ENCODE measurements at regions not wholly inside any gene's neighbourhood (a gene's known extent, or its start where the extent isn't known, plus 50 kb on each side); places are given as distances from the start of the nearest gene placed in this dataset.

- no peak for DNase-seq (ENCODE audit: low read depth in 3 of 3, low spot score in 1 of 3)
Measured at GRCh38 chr4:178259566-178259965, 817.3 kb upstream of the AGA start.

DNA sequence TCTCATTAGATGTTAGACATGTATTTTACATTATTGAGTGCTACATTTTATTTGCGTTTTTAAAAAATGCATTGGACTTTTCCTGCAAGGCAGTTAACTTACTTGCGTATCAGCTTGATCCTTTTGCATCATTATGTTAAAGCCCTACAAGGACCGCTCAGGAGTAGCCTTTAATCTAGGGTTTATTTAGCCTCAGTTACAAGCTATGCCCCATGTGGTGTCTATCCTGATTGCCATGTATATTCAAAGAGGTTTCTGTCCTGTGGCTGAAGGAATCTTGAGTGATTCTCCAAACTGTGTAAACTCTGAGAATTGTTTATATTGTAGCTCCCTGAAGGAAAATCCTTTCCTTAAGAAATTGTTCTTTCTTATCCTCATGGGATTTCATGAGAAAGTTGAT, 821.8 kb upstream of the AGA start:
- no peak for DNase-seq (ENCODE audit: low read depth in 3 of 3, low spot score in 1 of 3)

GRCh38 chr4:178271386-178271785, 829.1 kb upstream of the AGA start:
- no peak for DNase-seq (ENCODE audit: low read depth in 3 of 3, low spot score in 1 of 3)

GRCh38 chr4:178273168-178273567, 830.9 kb upstream of the AGA start:
- no peak for DNase-seq (ENCODE audit: low read depth in 3 of 3, low spot score in 1 of 3)

- no peak for DNase-seq (ENCODE audit: low read depth in 3 of 3, low spot score in 1 of 3)
Measured at GRCh38 chr4:178275671-178276360, 833.6 kb upstream of the AGA start.

DNA sequence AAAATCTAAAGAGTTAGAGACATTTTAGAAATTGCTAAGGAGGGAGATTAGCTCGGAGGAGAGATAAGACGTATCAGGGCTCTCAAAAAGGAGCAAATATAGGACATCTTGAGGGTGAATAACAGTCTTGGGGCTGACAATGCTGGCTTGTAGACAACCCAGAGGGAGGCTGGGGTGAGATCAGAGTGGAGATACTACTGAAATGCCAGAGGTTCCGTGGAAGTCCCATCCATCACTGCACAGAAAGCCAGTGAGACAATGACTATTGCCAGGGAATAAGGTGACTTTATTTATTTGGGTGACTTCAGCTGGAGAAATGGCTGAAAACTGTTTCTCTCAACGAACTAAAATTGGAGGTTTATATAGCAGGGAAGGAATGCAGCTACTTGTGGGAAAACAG, 838.1 kb upstream of the AGA start:
- DNase-seq (ENCODE audit: low read depth in 3 of 3, low spot score in 1 of 3), result no peak

- no peak for DNase-seq (ENCODE audit: low read depth in 3 of 3, low spot score in 1 of 3)
Measured at GRCh38 chr4:178288462-178288861, 846.2 kb upstream of the AGA start.

GRCh38 chr4:178293601-178294000, 851.4 kb upstream of the AGA start:
- DNase-seq (ENCODE audit: low read depth in 3 of 3, low spot score in 1 of 3), result no peak

GRCh38 chr4:178296669-178297068, 854.4 kb upstream of the AGA start:
- DNase-seq (ENCODE audit: low read depth in 3 of 3, low spot score in 1 of 3), result no peak

DNA sequence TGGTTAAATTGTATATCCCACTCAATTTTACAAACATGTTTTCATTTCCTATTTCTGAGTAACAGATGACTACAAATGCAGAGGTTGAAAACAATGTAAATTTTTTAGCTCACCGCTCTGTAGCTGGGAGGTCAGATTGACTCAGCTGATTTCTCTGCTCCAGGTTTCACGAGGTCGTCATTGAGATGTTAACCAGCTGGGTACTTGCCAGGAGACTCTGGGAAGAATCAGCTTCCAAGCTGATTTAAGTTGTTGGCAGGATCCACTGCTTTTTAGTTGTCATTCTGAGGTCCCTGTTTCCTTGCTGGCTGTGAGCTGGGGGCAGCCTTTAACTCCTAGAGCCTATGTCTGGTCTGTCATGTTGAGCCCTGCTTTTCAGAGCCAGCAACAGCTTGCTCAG, 864.3 kb upstream of the AGA start:
- no peak for DNase-seq (ENCODE audit: low read depth in 3 of 3, low spot score in 1 of 3)

- DNase-seq (ENCODE audit: low read depth in 3 of 3, low spot score in 1 of 3), result no peak
Measured at GRCh38 chr4:178309890-178310289, 867.7 kb upstream of the AGA start.

DNA sequence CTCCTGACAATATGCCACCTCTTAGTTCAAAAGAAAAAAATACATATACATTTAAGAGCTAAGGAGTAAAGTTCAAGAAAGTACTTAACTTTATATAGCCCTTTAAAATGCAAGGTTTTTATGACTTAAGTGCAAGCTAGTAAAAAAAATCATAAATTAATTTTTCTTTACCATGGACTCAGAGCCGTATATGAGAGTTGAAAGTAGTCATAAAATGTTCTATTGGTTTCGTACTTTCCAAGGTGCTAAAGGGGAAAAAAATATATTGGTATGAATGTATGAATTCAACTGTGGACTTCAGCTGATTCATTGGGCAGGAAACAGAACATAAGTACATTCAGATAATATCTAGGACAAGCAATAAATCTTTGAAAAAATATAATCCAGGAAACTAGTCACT, 869.8 kb upstream of the AGA start:
- no peak for DNase-seq (ENCODE audit: low read depth in 3 of 3, low spot score in 1 of 3)

DNA sequence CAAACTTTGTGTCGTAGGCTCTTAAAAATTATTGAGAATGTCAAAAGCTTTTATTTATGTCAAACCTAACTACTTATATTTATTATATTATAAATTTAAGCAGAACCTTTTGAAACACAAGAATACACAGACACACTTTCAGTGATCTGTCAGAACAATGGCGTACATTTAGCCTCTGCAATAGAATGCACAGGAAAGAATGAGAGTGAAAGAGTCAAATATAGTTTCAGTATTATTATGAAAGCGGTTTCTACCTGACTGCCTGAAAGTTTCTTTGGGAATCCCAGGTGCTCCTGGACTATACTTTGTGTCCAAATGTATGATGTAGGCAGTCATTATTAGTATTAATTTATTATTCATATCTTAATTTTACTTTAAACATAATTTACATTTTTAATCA, 872.0 kb upstream of the AGA start:
- DNase-seq (ENCODE audit: low read depth in 3 of 3, low spot score in 1 of 3), result no peak

- no peak for DNase-seq (ENCODE audit: low read depth in 3 of 3, low spot score in 1 of 3)
Measured at GRCh38 chr4:178316211-178316610, 874.0 kb upstream of the AGA start.

DNA sequence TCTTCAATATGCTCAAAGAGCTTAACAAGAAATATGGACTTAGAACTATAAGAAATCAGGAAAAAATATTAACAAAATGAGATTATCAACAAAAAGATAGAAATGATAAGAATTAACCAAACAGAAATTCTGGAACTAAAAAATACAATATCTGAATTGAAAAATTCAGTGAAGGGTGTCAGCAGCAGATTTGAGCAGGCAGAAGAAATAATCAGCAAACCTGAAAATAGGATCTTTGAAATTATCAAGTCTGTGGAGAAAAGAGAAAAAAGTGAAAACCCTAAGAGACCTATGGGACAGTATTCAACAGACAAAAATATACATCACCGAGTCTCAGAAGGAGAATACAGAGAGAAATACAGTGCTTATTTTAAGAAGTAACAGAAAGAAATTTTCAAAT, 877.8 kb upstream of the AGA start:
- DNase-seq (ENCODE audit: low read depth in 3 of 3, low spot score in 1 of 3), result no peak

DNA sequence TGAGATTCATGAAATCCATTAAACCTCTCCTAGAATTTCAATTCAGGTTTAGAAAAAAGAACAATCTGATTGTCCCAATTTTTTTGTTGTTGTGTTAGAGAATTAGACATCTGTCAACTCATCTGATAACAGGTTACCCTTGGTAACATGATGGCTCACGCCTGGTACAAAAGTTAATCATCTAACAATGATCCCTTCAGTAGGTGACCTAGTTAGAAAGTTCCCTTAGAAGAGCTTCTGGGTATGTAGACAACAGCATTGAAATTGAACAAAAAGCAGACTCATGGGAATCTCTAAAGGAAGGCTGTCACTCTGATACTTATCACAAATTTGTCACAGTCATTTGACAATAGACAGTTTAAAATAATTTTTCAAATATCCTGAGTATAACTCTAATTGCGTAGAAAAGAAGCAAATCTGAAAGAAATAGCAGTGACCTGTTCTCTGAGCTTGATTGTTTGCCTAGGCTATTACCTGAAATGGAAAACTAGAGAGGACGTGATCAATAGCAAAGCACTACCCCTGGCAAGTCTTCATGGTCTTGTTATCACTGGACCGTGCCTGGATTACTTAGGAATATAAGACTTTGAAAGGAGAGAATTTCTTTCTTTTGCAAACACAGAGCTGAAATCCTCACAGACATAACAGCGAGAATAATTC, 880.4 kb upstream of the AGA start:
- no peak for DNase-seq (ENCODE audit: low read depth in 3 of 3, low spot score in 1 of 3)

DNA sequence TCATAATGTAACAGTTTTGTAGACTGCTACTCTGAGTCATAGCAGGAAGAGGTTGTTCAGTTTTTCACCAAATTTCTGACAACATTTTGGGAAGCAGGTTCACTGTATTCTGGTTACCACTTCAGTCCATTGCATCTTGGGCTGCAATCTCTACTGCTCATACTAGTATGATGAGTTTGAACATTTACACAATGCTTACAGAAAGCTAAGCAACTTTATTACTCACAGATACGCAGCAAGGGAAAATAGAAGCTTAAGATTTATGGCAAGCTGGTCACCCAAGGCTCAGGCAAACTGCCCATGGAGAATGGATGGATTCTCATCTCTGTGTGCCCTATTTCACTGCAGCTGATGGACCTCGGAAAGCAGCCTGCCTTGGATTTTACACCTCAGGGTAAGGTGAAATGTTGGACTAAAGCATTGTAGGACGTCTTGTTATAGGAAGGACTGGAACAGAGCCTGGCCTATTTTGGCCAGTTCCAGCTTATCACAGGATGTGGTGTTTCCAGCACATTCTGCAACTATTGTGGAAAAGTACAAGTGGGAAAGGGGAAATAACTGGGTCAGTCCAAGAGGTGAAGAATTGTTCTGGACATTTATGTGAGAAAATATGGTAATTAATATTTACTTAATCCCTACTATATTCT, 887.1 kb upstream of the AGA start:
- no peak for DNase-seq (ENCODE audit: low read depth in 3 of 3, low spot score in 1 of 3)

DNA sequence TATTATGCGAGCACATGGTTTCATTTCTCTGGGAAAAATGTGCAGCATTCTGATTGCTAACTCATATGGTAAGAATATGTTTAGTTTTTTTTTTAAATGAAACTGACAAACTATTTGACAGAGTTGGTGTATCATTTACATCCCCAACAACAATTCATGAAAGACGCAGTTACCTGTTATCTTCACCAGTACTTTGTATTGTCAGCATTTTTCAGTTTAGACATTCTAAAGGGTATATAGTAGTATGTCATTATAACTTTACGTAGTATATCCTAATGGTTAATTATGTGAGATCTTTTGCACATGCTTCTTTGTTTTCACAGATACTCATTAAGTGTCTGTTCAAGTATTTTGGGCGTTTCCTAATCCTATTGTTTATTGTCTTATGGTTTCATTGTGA, 891.1 kb upstream of the AGA start:
- no peak for DNase-seq (ENCODE audit: low read depth in 3 of 3, low spot score in 1 of 3)

DNA sequence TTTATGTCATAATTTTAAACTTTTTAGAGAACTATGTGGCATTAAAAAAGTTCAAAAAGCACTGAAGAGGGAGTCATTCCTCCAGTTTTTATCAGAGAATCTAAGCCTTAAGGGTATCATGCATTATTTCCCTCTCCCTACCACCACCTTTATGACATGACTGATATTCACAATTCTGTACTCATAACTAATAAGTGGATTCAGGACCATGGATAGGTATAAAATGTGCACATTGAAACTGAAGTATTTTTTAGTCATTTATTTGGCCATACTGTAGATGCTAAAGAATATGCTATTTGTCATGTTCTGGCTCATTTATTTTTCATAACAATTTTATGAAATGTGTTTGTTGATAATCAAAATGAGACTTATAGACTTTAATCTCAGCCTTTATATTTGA, 897.5 kb upstream of the AGA start:
- DNase-seq (ENCODE audit: low read depth in 3 of 3, low spot score in 1 of 3), result no peak

DNA sequence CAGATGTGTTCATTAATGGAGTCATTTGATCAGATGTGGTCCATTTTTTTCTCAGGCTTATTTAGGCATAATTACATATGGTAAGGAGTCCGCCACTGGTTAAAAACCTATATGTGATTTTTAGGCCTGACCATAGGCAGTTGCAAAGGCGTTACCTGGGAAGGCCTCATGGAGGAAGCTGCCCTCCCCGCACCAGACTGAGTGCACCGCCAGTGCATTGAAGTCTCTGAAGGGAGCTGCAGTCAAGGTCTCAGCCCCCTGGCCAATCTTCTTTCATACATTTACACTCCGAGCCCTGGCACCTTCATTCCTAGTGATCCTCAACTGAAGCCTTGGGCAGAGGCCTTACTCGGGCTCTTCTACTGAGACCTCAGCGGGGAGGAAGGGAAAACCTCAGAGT, 898.2 kb upstream of the AGA start:
- no peak for DNase-seq (ENCODE audit: low read depth in 3 of 3, low spot score in 1 of 3)

DNA sequence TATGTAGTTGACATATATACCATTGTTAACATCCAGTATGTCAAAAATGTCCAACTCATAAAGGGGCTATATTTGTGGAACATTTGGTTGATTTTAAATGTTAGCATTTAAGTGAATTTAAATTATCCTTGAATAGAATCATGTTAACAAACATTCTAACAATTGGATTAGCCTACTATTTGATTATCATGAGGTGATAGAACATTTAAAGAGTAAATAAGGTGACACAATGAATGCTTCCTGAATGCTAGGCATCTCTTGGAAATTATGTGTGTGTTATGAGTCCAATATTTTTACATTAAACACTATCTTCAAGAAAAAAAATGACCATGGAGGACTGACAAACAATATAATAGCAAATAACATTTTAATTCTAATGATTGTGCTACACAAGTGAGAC, 901.9 kb upstream of the AGA start:
- no peak for DNase-seq (ENCODE audit: low read depth in 3 of 3, low spot score in 1 of 3)

- DNase-seq (ENCODE audit: low read depth in 3 of 3, low spot score in 1 of 3), result no peak
Measured at GRCh38 chr4:178347111-178347510, 904.9 kb upstream of the AGA start.

DNA sequence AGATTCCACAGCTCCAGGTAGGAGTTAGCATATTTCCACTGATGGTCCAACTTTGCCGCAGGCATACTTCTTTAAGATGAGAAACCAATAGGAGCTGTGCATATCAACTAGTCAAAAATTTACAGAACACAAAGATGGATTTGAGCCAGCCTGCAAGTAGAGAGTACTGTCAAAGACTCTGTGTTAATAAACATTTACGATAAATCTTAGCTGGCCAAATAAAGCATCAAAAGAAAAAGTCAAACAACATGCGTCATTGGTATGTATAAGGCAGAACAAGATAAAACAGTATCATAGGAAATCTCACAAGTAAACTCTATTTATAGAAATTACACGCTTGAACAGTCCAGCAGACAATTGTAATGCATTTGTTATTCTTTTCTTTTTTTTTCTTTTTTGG, 907.4 kb upstream of the AGA start:
- DNase-seq (ENCODE audit: low read depth in 3 of 3, low spot score in 1 of 3), result no peak
